GM06990 (cell line): ENCODE measurements at regions not wholly inside any gene's neighbourhood (a gene's known extent, or its start where the extent isn't known, plus 50 kb on each side); places are given as distances from the start of the nearest gene placed in this dataset.

Source experiments
- DNase-seq: peaks from one replicate; pipeline ENCODE4 v3.0.0-alpha.2; 2011; ENCODE audit not compliant: insufficient read length; ENCODE audit errors: extremely low read depth
- H3K27me3 ChIP-seq: replicated peaks from 2 replicates; pipeline ENCODE4 v1.6.0; 2011; ENCODE audit warnings: low read length; ENCODE audit not compliant: control insufficient read depth, insufficient read depth
- H3K36me3 ChIP-seq: 2 replicates; pipeline ENCODE4 v1.5.1; 2011; ENCODE audit warnings: low read length; ENCODE audit not compliant: control insufficient read depth, insufficient read depth
- H3K4me3 ChIP-seq: replicated peaks from 2 replicates; pipeline ENCODE4 v1.5.1; 2011; ENCODE audit warnings: low read depth, mild to moderate bottlenecking, control low read depth, low read length
- TF ChIP-seq, protein P1 (sequence below): IDR thresholded peaks from 2 replicates; pipeline ENCODE4 v1.5.1; 2011; ENCODE audit warnings: low read length, control low read depth, mild to moderate bottlenecking, inconsistent platforms; ENCODE audit not compliant: insufficient read depth, poor library complexity, severe bottlenecking

DNA sequence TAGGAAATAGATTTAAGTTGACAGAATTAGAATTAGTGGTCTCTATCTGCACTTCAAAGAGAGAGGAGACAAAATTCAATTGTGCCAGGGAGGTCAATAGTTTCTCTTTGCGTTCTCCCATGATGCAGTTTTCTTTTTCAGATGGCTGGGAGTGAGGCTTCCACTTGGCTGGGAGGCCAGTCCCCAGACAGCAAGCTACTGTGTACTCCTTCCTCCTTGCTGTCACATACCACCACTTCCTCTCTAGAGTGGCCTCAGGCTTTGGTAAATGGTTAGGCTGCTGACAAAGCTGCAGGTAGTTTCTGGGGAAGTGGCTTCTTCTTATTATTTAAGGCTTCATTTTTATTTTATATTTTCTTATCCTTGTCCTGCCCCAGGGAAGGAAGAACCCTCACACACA, 106.2 kb upstream of the HS3ST4 start:
- H3K36me3 ChIP-seq = no peaks in the 10 kb centered on the region
- H3K27me3 ChIP-seq = no peaks in the 10 kb centered on the region
- DNase-seq = no peak
- TF ChIP-seq, protein P1, sequence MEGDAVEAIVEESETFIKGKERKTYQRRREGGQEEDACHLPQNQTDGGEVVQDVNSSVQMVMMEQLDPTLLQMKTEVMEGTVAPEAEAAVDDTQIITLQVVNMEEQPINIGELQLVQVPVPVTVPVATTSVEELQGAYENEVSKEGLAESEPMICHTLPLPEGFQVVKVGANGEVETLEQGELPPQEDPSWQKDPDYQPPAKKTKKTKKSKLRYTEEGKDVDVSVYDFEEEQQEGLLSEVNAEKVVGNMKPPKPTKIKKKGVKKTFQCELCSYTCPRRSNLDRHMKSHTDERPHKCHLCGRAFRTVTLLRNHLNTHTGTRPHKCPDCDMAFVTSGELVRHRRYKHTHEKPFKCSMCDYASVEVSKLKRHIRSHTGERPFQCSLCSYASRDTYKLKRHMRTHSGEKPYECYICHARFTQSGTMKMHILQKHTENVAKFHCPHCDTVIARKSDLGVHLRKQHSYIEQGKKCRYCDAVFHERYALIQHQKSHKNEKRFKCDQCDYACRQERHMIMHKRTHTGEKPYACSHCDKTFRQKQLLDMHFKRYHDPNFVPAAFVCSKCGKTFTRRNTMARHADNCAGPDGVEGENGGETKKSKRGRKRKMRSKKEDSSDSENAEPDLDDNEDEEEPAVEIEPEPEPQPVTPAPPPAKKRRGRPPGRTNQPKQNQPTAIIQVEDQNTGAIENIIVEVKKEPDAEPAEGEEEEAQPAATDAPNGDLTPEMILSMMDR = no peak
- no peak overlapping the region for H3K4me3 ChIP-seq

DNA sequence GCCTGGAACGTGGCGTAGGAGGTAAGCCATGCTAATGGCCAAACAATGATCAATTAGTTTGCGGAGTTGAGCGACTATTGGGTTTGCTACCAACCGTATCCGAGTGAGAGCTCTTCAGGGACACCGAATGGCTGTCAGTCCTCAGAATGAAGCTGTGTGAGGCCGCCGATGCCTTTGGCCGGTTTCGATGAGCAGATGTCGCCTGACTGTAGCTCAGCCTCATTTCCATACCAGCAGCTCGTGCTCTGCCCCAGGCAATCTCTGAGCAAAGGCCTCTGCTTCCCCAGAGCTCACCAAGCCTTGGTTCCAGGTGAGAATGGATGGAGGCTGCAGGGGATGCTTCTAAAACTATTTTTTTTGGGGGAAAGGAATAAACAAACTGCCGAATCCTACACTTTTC, 111.7 kb upstream of the HS3ST4 start:
- no peaks in the 10 kb centered on the region for H3K36me3 ChIP-seq
- TF ChIP-seq, protein P1 = no peak
- no peaks in the 10 kb centered on the region; the same call in 1 of the 2 replicates for H3K27me3 ChIP-seq
- no peak overlapping the region for H3K4me3 ChIP-seq
- DNase-seq = no peak

DNA sequence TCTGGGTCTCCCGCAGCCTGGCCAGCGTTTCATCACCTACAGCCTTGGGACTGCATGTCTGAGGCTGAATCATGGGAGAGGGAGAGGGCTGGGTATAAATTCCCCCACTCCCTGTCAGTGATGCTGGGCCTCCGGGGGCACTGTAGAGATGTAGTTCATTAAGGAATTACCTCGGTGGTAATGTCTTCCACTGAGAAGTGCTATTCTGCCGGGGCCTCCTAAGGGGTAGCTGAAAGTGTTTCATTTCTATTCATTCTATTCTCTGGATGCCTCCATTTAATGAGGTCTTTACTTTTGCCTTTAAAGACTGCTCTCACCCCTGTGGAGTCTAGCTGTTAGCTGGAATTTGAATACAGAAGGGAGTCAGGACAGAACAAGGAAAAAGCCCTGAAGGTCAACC, 116.4 kb upstream of the HS3ST4 start:
- Histone ChIP-seq H3K27me3 (no peaks in the 10 kb centered on the region; the same call in 1 of the 2 replicates), H3K36me3 (no peaks in the 10 kb centered on the region), H3K4me3 (no peak overlapping the region)
- TF ChIP-seq, protein P1 = no peak
- DNase-seq = no peak

DNA sequence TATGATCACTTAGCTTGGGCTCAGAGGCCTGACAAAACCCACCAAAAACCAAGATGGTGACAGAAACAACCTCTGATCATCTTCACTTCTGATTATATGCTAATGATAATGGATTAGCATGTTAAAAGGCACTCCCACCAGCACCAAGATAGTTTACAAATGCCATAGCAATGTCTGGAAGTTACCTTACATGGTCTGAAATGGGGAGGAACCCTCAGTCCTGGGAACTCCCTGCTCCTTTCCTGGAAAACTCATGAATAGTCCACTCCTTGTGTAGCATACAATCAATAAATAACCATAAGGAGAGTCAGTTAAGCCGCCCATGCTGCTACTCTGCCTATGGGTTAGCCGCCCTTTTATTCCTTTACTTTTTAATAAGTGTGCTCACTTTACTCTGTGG, 120.0 kb upstream of the HS3ST4 start:
- H3K27me3 ChIP-seq = no peaks in the 10 kb centered on the region
- H3K36me3 ChIP-seq = no peaks in the 10 kb centered on the region
- no peak overlapping the region for H3K4me3 ChIP-seq
- DNase-seq = no peak
- TF ChIP-seq, protein P1 = no peak

DNA sequence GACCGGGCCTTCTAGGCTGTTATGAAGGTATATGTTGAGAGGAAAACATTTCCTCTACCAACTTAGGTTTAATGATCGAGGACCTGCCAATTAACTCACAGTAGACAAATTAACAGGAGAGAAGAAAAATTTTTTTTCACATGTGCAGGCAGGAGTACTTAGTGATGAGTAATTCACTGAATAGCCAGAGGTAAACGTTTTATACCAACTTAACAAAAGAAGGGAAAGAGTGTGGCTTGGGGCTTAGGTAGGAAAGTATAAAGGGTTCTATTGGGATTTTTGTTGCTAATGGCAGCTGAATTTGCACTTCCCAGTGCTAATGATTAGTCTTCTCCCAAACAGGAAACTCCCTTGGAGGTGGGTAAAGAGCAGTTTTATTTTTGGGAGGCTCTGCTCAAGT, 121.6 kb upstream of the HS3ST4 start:
- Histone ChIP-seq H3K4me3 (no peak overlapping the region), H3K27me3 (no peaks in the 10 kb centered on the region), H3K36me3 (no peaks in the 10 kb centered on the region)
- DNase-seq = no peak
- TF ChIP-seq, protein P1 = no peak

DNA sequence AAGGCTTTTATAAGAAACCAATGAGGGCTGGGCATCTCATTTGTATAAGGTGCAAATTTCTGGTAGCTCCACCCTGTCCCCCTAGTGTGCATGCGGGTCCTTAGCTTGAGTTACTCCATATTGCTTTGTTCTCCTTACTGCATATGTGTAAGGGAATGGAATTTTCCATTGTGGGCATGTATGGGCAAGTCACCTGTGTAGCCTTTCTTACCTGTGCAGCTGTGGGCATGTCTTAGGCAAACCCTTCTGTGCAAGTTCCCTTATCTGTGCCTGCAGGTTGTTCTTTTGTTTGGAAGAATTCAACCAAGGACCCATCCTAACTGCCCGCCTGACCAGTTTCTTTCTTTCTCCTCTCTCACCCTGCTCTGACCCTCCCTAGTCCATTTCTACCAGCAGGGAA, 122.8 kb upstream of the HS3ST4 start:
- H3K36me3 ChIP-seq = no peaks in the 10 kb centered on the region
- H3K27me3 ChIP-seq = no peaks in the 10 kb centered on the region
- no peak overlapping the region for H3K4me3 ChIP-seq
- no peak for DNase-seq
- TF ChIP-seq, protein P1 = no peak
